ENCODE measurements at regions not wholly inside any gene's neighbourhood (a gene's known extent, or its start where the extent isn't known, plus 50 kb on each side); places are given as distances from the start of the nearest gene placed in this dataset.

- TF ChIP-seq EZH2 (IDR thresholded peaks at IDR 0.05; ENCODE audit: insufficient read depth, poor library complexity, severe bottlenecking) (no peak), EZH2phosphoT487 (IDR thresholded peaks at IDR 0.05; ENCODE audit: insufficient read depth, low read depth) (no peak)
Observed at GRCh38 chr22:48739348-48740085, 1088.2 kb downstream of the BRD1 start.
